Endothelial cell of umbilical vein (primary cell): ENCODE measurements at regions not wholly inside any gene's neighbourhood (a gene's known extent, or its start where the extent isn't known, plus 50 kb on each side); places are given as distances from the start of the nearest gene placed in this dataset.

Source experiments
- BruUV-seq: library from RNA; stranded (reverse); fragments of 400-500 nt; replicated peaks from 2 replicates; lab custom pipeline; 2021; lab: Mats Ljungman, UMichigan
- CTCF ChIA-PET: fragments of 300-600, 350-600 bp; sonication (Branson Sonifier 250); formaldehyde crosslinking; loops from one replicate; lab custom pipeline; 2021; ENCODE audit warnings: antibody characterized with exemption, inconsistent platforms; lab: Charles Lee
- POLR2A ChIA-PET: fragments of 300-600, 350-600 bp; sonication (Branson Sonifier 250); formaldehyde crosslinking; loops from one replicate; lab custom pipeline; 2021; ENCODE audit warnings: antibody characterized with exemption, inconsistent platforms; lab: Charles Lee
- DNase-seq: peaks from one replicate; pipeline ENCODE4 v3.0.0-alpha.2; 2011; ENCODE audit warnings: low read depth, low spot score
- FAIRE-seq: peaks from 2 replicates; lab custom pipeline; 2011; peaks lifted over from hg19 to GRCh38; lab: Jason Lieb, UNC
- H2AFZ ChIP-seq: 2 replicates; pipeline ENCODE4 v1.6.0; 2012; ENCODE audit warnings: low read depth, low read length, control low read depth, inconsistent platforms
- H3K27ac ChIP-seq: 2 replicates; pipeline ENCODE4 v1.5.1; 2011; ENCODE audit warnings: low read depth, mild to moderate bottlenecking, control low read depth, low read length, moderate library complexity; ENCODE audit not compliant: insufficient read depth
- H3K27me3 ChIP-seq, 2 experiments: 2 replicates each; pipeline versions ENCODE4 v1.6.0 to v1.6.1; 2011; ENCODE audit warnings: low read length in 2 of 2, mixed read lengths in 1 of 2; ENCODE audit not compliant: control insufficient read depth in 2 of 2, insufficient read depth in 2 of 2
- H3K36me3 ChIP-seq, 2 experiments: 2 replicates in 1 of 2; 3 replicates in 1 of 2; pipeline ENCODE4 v1.5.1; 2011; ENCODE audit warnings: low read length in 2 of 2, mild to moderate bottlenecking in 1 of 2, moderate library complexity in 1 of 2; ENCODE audit not compliant: control insufficient read depth in 2 of 2, insufficient read depth in 2 of 2; ENCODE audit errors: extremely low read depth in 1 of 2
- H3K4me1 ChIP-seq: 3 replicates; pipeline ENCODE4 v1.5.1; 2011; ENCODE audit warnings: mild to moderate bottlenecking, low read length; ENCODE audit not compliant: control insufficient read depth, insufficient read depth; ENCODE audit errors: extremely low read depth
- H3K4me2 ChIP-seq: 2 replicates; pipeline ENCODE4 v1.6.1; 2011; ENCODE audit warnings: low read length, control low read depth, mixed read lengths; ENCODE audit not compliant: insufficient read depth
- H3K4me3 ChIP-seq, 3 experiments: fragments of 200-600 bp in 1 of 3; sonication (generic), shearing (Covaris generic) in 1 of 3; replicated peaks in 1 of 3; 2 replicates each; pipeline ENCODE4 v1.5.1; 2011 to 2016; ENCODE audit warnings: control low read depth in 3 of 3, low read length in 3 of 3, mild to moderate bottlenecking in 2 of 3, inconsistent platforms in 1 of 3, low read depth in 1 of 3, moderate library complexity in 1 of 3; ENCODE audit not compliant: insufficient read depth in 1 of 3
- H3K79me2 ChIP-seq: 2 replicates; pipeline ENCODE4 v1.6.0; 2012; ENCODE audit warnings: low read length, inconsistent platforms; ENCODE audit not compliant: control insufficient read depth, insufficient read depth
- H3K9ac ChIP-seq: replicated peaks from 2 replicates; pipeline ENCODE3; 2011; ENCODE audit warnings: low read length, control low read depth; ENCODE audit not compliant: insufficient read depth; ENCODE audit errors: extremely low read depth
- H3K9me1 ChIP-seq: replicated peaks from 3 replicates; pipeline ENCODE4 v1.6.0; 2011; ENCODE audit warnings: mild to moderate bottlenecking, low read length; ENCODE audit not compliant: control insufficient read depth, insufficient read depth; ENCODE audit errors: extremely low read depth
- H3K9me3 ChIP-seq: replicated peaks from 2 replicates; pipeline ENCODE4 v1.5.1; 2012; ENCODE audit warnings: low read length, inconsistent platforms; ENCODE audit not compliant: control insufficient read depth, insufficient read depth
- H4K20me1 ChIP-seq: replicated peaks from 2 replicates; pipeline ENCODE3; 2011; ENCODE audit warnings: mild to moderate bottlenecking, low read length; ENCODE audit not compliant: control insufficient read depth, insufficient read depth; ENCODE audit errors: extremely low read depth
- CTCF ChIP-seq, 2 donors: IDR thresholded peaks; 1 replicate in 1 of 2; 2 replicates in 1 of 2; pipeline ENCODE4 v1.5.1; 2011; ENCODE audit warnings: low read length in 2 of 2, mild to moderate bottlenecking in 2 of 2, moderate library complexity in 2 of 2, control low read depth in 1 of 2, inconsistent platforms in 1 of 2, low read depth in 1 of 2; ENCODE audit not compliant: insufficient read depth in 1 of 2; ENCODE audit errors: extremely low read depth in 1 of 2
- EZH2 ChIP-seq: IDR thresholded peaks from 2 replicates; pipeline ENCODE4 v1.6.1; 2012; ENCODE audit warnings: borderline replicate concordance, low read depth, mild to moderate bottlenecking, moderate library complexity, low read length, inconsistent platforms; ENCODE audit not compliant: severe bottlenecking
- FOS ChIP-seq: IDR thresholded peaks from 2 replicates; pipeline ENCODE4 v1.6.1; 2011; ENCODE audit warnings: mild to moderate bottlenecking, low read length, moderate library complexity, borderline replicate concordance; ENCODE audit not compliant: insufficient read depth
- GATA2 ChIP-seq: IDR thresholded peaks from 2 replicates; pipeline ENCODE4 v1.7.0; 2011; ENCODE audit warnings: low read depth, mild to moderate bottlenecking, moderate library complexity, mixed read lengths, low read length; ENCODE audit not compliant: insufficient read length, insufficient read depth
- JUN ChIP-seq: IDR thresholded peaks from 2 replicates; pipeline ENCODE4 v1.6.1; 2011; ENCODE audit warnings: borderline replicate concordance, low read depth; ENCODE audit not compliant: insufficient read length, insufficient read depth
- MAX ChIP-seq: IDR thresholded peaks from 2 replicates; pipeline ENCODE4 v1.6.1; 2011; ENCODE audit not compliant: insufficient read depth, insufficient read length
- MYC ChIP-seq: IDR thresholded peaks from one replicate; pipeline ENCODE4 v1.6.1; 2011; ENCODE audit warnings: mild to moderate bottlenecking, low read depth, low read length
- POLR2A ChIP-seq: IDR thresholded peaks from 2 replicates; pipeline ENCODE4 v1.6.1; 2012; ENCODE audit warnings: low read depth, mild to moderate bottlenecking, control low read depth, low read length
- POLR2AphosphoS5 ChIP-seq: IDR thresholded peaks from 2 replicates; pipeline ENCODE4 v1.6.1; 2012; ENCODE audit warnings: low read depth, mild to moderate bottlenecking, control low read depth, low read length, moderate library complexity; ENCODE audit not compliant: insufficient read depth
- dilution Hi-C: fragments of 300-500 bp; cut with MboI; formaldehyde crosslinking; loops from one replicate; pipeline ENCODE4 v1.15.0; 2019; ENCODE audit warnings: low sequenced_read_pairs; ENCODE audit not compliant: extremely low pct_ligation_motif_present
- intact Hi-C: fragments of 100-400 bp; cut with micrococcal nuclease; formaldehyde crosslinking; loops from one replicate; pipeline ENCODE4 v1.10.0; 2022

- BruUV-seq: no TSS peak
- CTCF ChIA-PET: no interaction called here
- Histone ChIP-seq H3K9me1 (no peaks in the 10 kb centered on the region), H3K4me2 (no peak overlapping the region), H3K4me1 (no peaks in the 10 kb centered on the region), H3K36me3 (no peaks in the 10 kb centered on the region), H3K9me3 (no peaks in the 10 kb centered on the region), H2AFZ (no peak overlapping the region), H3K4me3 (no peak overlapping the region), H3K9ac (no peak overlapping the region), H3K79me2 (no peaks in the 10 kb centered on the region), H4K20me1 (no peaks in the 10 kb centered on the region), H3K27ac (no peak overlapping the region), H3K27me3 (no peaks in the 10 kb centered on the region)
- intact Hi-C loops: no loop called here
- no peak for FAIRE-seq
- no peak for DNase-seq
- dilution Hi-C loops: no loop called here
- POLR2A ChIA-PET: no interaction called here
- TF ChIP-seq JUN: no peak
- TF ChIP-seq POLR2A: no peak
- no peak for TF ChIP-seq MYC
- TF ChIP-seq CTCF (IDR thresholded peaks at IDR 0.05; ENCODE audit: extremely low read depth in 1 of 2, insufficient read depth in 1 of 2, low read depth in 1 of 2, low read length in 2 of 2): no peak
- TF ChIP-seq POLR2AphosphoS5: no peak
- TF ChIP-seq GATA2: no peak
- TF ChIP-seq EZH2: no peak
- TF ChIP-seq MAX: no peak
- TF ChIP-seq FOS: no peak
These were observed 168.9 kb upstream of the NOVA1 start for GRCh38 chr14:26766726-26767125.
